GM10266 (cell line): ENCODE measurements at regions not wholly inside any gene's neighbourhood (a gene's known extent, or its start where the extent isn't known, plus 50 kb on each side); places are given as distances from the start of the nearest gene placed in this dataset.
"Not testable (repeated sequence)": the region's sequence is repeated elsewhere in the genome, so short reads cannot be mapped to it uniquely, and the experiment has no call there.

Experiments
- DNase-seq: peaks from one replicate; pipeline ENCODE4 v3.0.0; 2012; ENCODE audit errors: extremely low spot score
- CTCF ChIP-seq: IDR thresholded peaks from 2 replicates; pipeline ENCODE4 v1.5.1; 2012; ENCODE audit warnings: mild to moderate bottlenecking, low read depth; ENCODE audit not compliant: control insufficient read depth, insufficient read depth; ENCODE audit errors: missing control alignments

GRCh38 chr5:1955586-1955985 is 72.9 kb upstream of the IRX4 start:
- no peak for DNase-seq
- no peak for TF ChIP-seq CTCF

- not testable (repeated sequence) for DNase-seq
Measured at GRCh38 chr5:1953710-1954109, 71.0 kb upstream of the IRX4 start.

- DNase-seq: no peak
Measured at GRCh38 chr5:1952444-1953099, 69.8 kb upstream of the IRX4 start.

GRCh38 chr5:1952021-1952420 is 69.3 kb upstream of the IRX4 start:
- no peak for TF ChIP-seq CTCF
- no peak for DNase-seq

More at GRCh38 chr5:1952444-1953099, 69.8 kb upstream of the IRX4 start:
- TF ChIP-seq CTCF: no peak

- no peak for DNase-seq
- no peak for TF ChIP-seq CTCF
Measured at GRCh38 chr5:1951165-1951816, 68.6 kb upstream of the IRX4 start.

GRCh38 chr5:1950708-1951103 is 68.0 kb upstream of the IRX4 start:
- TF ChIP-seq CTCF: no peak

GRCh38 chr5:1950096-1950707 is 67.5 kb upstream of the IRX4 start:
- no peak for DNase-seq
- TF ChIP-seq CTCF: no peak

More at GRCh38 chr5:1950708-1951103, 68.0 kb upstream of the IRX4 start:
- DNase-seq: no peak
